CD8-positive, alpha-beta memory T cell (primary cell): ENCODE measurements at regions not wholly inside any gene's neighbourhood (a gene's known extent, or its start where the extent isn't known, plus 50 kb on each side); places are given as distances from the start of the nearest gene placed in this dataset.

Experiments
- CTCF ChIA-PET: fragments of 350-600 bp; sonication (Branson Sonifier 250); formaldehyde crosslinking; loops from one replicate; lab custom pipeline; 2021; ENCODE audit warnings: antibody characterized with exemption; lab: Charles Lee
- POLR2A ChIA-PET: fragments of 350-600 bp; sonication (Branson Sonifier 250); formaldehyde crosslinking; loops from one replicate; lab custom pipeline; 2021; ENCODE audit warnings: antibody characterized with exemption; lab: Charles Lee
- DNase-seq, 5 donors: peaks; one replicate each; pipeline versions ENCODE4 v3.0.0 to v3.0.0-alpha.2; 2020 to 2022; ENCODE audit warnings: mixed read lengths in 1 of 5
- H3K27ac ChIP-seq: one replicate; pipeline ENCODE4 v1.7.0; 2013; ENCODE audit warnings: low read depth, mild to moderate bottlenecking, low read length, moderate library complexity
- H3K27me3 ChIP-seq: 2 replicates; pipeline ENCODE4 v1.7.0; 2013; ENCODE audit warnings: low read length, mild to moderate bottlenecking; ENCODE audit not compliant: insufficient read depth, poor library complexity, severe bottlenecking
- H3K36me3 ChIP-seq: 2 replicates; pipeline ENCODE4 v1.7.0; 2013; ENCODE audit warnings: mild to moderate bottlenecking, low read length, moderate library complexity; ENCODE audit not compliant: insufficient read depth
- H3K4me1 ChIP-seq: 2 replicates; pipeline ENCODE4 v1.7.0; 2013; ENCODE audit warnings: mild to moderate bottlenecking, low read length, moderate library complexity; ENCODE audit not compliant: insufficient read depth
- H3K4me3 ChIP-seq: 2 replicates; pipeline ENCODE4 v1.7.0; 2013; ENCODE audit warnings: mild to moderate bottlenecking, low read length
- H3K9me3 ChIP-seq: 2 replicates; pipeline ENCODE4 v1.7.0; 2013; ENCODE audit warnings: mild to moderate bottlenecking, low read length
- H3K27ac Mint-ChIP-seq, 8 donors: one replicate each; pipeline ENCODE4 v1.8.0; 2020 to 2021; ENCODE audit warnings: mixed read lengths in 8 of 8, mild to moderate bottlenecking in 6 of 8, inconsistent platforms in 3 of 8, moderate library complexity in 3 of 8
- H3K27me3 Mint-ChIP-seq, 2 donors: one replicate each; pipeline ENCODE4 v1.8.0; 2020 to 2021; ENCODE audit warnings: mixed read lengths in 2 of 2, mild to moderate bottlenecking in 1 of 2, moderate library complexity in 1 of 2
- H3K36me3 Mint-ChIP-seq, 3 donors: one replicate each; pipeline ENCODE4 v1.8.0; 2020 to 2021; ENCODE audit warnings: mixed read lengths in 3 of 3, inconsistent platforms in 1 of 3, mild to moderate bottlenecking in 1 of 3
- H3K4me1 Mint-ChIP-seq, 3 donors: one replicate each; pipeline ENCODE4 v1.8.0; 2020 to 2021; ENCODE audit warnings: mixed read lengths in 3 of 3, inconsistent platforms in 1 of 3, mild to moderate bottlenecking in 1 of 3
- H3K4me3 Mint-ChIP-seq, 7 donors: one replicate each; pipeline ENCODE4 v1.8.0; 2020 to 2021; ENCODE audit warnings: mixed read lengths in 7 of 7, mild to moderate bottlenecking in 6 of 7, moderate library complexity in 4 of 7, inconsistent platforms in 2 of 7
- H3K9me3 Mint-ChIP-seq, 5 donors: one replicate each; pipeline ENCODE4 v1.8.0; 2020 to 2022; ENCODE audit warnings: mixed read lengths in 5 of 5, mild to moderate bottlenecking in 3 of 5, moderate library complexity in 2 of 5, inconsistent platforms in 1 of 5

DNA sequence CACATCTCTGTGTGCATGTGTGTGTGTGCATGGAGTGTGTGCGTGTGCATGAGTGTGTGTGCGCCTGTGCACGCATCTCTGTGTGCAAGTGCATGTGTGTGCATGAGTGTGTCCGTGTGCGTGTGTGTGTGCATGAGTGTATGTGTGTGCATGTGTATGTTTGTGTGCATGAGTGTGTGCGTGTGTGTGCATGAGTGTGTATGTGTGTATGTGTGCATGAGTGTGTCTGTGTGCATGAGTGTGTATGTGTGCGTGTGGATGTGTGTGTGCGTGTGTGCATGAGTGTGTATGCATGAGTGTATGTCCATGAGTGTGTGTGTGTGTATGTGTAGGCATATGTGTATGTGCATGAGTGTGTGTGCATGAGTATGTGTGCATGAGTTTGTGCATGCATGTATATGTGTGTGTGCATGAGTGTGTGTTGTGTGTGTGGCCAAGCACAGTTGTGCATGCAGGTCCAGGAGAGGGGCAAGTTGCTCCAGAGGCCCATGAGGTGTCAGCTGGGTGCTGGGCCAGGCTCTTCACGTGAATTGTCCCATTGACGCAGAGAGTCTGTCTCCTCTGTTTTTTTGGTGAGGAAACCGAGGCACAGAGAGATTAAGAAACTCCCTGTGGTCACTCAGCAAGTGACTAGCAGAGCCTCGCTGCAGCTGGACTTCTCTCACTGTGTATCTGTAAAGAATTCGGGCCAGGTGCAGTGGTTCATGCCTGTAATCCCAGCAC, 75.5 kb downstream of the ASB1 start:
- no peak overlapping the region for H3K4me3 Mint-ChIP-seq
- no peak overlapping the region for H3K4me3 ChIP-seq
- ChIA-PET POLR2A (no interaction called here), CTCF (no interaction called here)
- no peaks in the 10 kb centered on the region for H3K27me3 ChIP-seq
- H3K27ac ChIP-seq: no peak overlapping the region
- no peaks in the 10 kb centered on the region for H3K4me1 ChIP-seq
- peak overlapping the region in 1 of 8 donors; percentile 55 for H3K27ac Mint-ChIP-seq
- no peaks in the 10 kb centered on the region for H3K36me3 Mint-ChIP-seq
- no peak for DNase-seq
- peaks cover 0 to 3% of the 10 kb centered on the region in 2 donors for H3K27me3 Mint-ChIP-seq
- H3K4me1 Mint-ChIP-seq: peaks cover 0 to 14% (median 0%) of the 10 kb centered on the region in 3 donors
- H3K9me3 Mint-ChIP-seq: no peaks in the 10 kb centered on the region
- no peaks in the 10 kb centered on the region for H3K9me3 ChIP-seq
- no peaks in the 10 kb centered on the region for H3K36me3 ChIP-seq

DNA sequence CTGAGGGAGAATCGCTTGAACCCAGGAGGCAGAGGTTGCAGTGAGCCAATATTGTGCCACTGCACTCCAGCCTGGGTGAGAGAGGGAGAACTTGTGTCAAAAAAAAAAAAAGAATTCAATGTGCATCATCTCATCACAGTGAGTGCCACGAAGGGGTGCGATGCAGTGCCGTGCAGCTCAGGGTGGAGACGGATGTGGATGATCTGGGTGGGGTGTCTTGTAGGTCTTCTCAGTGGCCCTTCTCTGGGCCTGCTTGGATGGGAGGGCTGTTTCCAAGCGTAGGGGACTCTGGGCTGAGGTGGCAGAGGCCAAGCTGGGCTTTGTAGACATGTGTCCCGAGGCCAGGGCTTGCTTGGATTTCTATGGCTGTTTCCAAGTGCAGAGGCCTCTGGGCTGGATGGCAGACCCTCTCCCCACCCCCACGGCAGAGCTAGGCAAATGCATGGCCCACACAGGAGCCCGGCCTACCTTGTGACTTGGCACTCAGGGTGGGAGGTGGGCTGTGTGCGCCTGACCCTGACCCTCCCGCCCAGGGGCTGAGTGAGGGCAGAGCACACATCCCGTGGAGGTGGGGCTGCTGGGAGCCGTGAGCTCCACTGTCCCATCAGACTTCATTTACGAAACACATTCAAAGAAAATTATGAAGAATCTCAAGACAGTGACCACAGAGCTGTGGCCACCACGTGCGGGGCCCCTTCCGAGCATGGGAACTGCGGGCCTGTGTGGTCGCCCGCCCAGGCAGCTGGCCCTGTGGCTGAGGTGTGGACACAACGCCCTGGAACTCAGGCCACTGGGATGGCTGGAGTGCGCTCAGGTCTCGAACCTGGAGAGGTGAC, 76.4 kb downstream of the ASB1 start:
- Mint-ChIP-seq H3K27me3 (peaks cover 3% of the 10 kb centered on the region in 2 donors), H3K4me3 (no peak overlapping the region), H3K9me3 (peaks cover 0 to 2% (median 0%) of the 10 kb centered on the region in 5 donors), H3K36me3 (no peaks in the 10 kb centered on the region), H3K4me1 (peaks cover 0 to 19% (median 0%) of the 10 kb centered on the region in 3 donors), H3K27ac (peak overlapping the region in 2 of 8 donors; percentile 36 to 55)
- Histone ChIP-seq H3K36me3 (no peaks in the 10 kb centered on the region), H3K4me1 (no peaks in the 10 kb centered on the region), H3K4me3 (no peak overlapping the region), H3K9me3 (no peaks in the 10 kb centered on the region), H3K27me3 (no peaks in the 10 kb centered on the region), H3K27ac (no peak overlapping the region)
- POLR2A ChIA-PET: no interaction called here
- CTCF ChIA-PET: interaction anchor here (2.1 kb wide), 1 partner anchor 10 kb away, joined by 5 read pairs; no protein-coding TSS in a partner anchor
- DNase-seq: no peak

DNA sequence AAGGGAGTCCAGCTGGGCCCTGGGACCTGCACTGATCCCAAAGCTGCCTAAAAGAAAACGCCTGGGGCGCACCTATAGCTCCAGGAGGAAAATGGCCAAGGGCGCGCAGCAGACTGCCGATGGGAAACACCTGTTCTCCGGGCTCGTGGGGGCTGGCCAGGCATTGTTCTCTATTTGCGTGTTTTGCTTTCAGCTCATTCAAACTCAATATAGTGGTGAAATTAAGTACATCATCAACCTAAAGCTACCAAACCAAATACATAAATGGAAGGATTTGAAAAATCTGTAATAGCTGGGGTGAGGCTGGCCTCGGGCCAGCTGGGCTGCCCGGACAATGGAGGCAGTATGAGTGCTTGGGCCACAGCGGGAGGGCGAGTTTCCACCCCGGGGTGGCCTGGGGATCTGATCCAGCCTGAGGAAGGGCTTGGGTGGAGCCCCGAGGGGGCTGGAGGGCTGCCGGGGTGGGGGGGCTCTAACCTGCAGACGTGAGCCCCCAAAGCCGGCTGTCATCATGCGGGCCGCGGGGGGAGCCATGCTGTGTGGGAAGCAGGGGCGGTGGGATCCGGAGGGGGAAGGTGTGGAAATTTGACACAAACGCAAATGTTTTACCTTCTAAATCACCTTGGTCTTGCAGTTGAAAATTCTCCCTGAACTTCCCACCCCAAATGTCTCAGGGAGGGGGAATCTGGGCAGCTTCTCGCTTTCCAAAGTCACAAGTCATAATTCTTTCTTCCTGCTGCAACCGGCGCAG, 77.6 kb downstream of the ASB1 start:
- H3K36me3 ChIP-seq: no peaks in the 10 kb centered on the region
- H3K4me1 ChIP-seq: no peaks in the 10 kb centered on the region
- no peak overlapping the region for H3K27ac ChIP-seq
- H3K9me3 ChIP-seq: no peaks in the 10 kb centered on the region
- DNase-seq: no peak
- peaks cover 0 to 19% (median 0%) of the 10 kb centered on the region in 3 donors for H3K4me1 Mint-ChIP-seq
- CTCF ChIA-PET: interaction anchor here (2.1 kb wide), 1 partner anchor 9 kb away, joined by 5 read pairs; no protein-coding TSS in a partner anchor
- no peaks in the 10 kb centered on the region for H3K36me3 Mint-ChIP-seq
- H3K4me3 ChIP-seq: no peak overlapping the region
- H3K4me3 Mint-ChIP-seq: no peak overlapping the region
- no peak overlapping the region for H3K27ac Mint-ChIP-seq
- peaks cover 6 to 8% of the 10 kb centered on the region in 2 donors for H3K27me3 Mint-ChIP-seq
- POLR2A ChIA-PET: no interaction called here
- H3K9me3 Mint-ChIP-seq: peaks cover 0 to 2% (median 0%) of the 10 kb centered on the region in 5 donors
- H3K27me3 ChIP-seq: no peaks in the 10 kb centered on the region

DNA sequence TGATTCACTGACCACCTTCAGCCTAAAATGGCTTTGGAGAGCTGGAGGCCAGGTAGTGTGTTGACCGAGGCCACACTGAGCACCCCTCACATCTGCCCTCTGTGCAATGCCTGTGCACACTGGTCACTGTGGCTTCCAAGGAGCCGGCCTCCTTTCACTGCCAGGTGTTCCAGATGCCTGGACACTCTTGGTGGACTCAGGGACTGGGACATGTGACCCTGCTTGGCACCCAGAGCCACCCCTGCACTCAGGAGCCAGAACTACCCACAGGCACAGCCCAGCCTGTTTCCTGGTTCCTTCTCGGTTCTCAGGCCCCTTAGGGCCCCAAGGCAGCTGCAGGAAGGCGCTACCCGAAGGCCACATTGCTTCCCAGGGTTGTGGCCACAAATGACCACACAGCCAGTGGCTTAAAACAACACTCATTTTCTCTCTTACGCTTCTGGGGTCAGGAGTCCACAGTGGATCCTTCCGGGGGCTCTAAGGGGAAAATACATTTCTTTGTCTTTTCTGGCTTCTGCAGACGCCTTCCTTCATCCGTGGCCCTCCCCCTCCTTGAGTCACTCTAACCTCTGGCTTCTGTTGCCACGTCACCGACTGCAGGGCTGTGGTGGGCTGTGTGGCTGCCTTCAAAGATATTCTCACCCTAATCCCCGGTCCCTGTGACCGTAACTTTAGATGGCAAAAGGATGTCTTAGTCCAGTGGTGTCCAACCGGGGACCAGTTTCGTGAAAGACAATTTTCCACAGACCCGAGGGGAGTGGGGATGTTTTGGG, 78.6 kb downstream of the ASB1 start:
- CTCF ChIA-PET: no interaction called here
- H3K4me3 Mint-ChIP-seq: peak overlapping the region in 2 of 7 donors; percentile 42 to 43
- H3K4me1 Mint-ChIP-seq: peaks cover 0 to 19% (median 0%) of the 10 kb centered on the region in 3 donors
- POLR2A ChIA-PET: no interaction called here
- H3K36me3 ChIP-seq: no peaks in the 10 kb centered on the region
- H3K27ac Mint-ChIP-seq: peak overlapping the region in 2 of 8 donors; percentile 3 to 46
- peaks cover 6 to 8% of the 10 kb centered on the region in 2 donors for H3K27me3 Mint-ChIP-seq
- no peaks in the 10 kb centered on the region for H3K27me3 ChIP-seq
- H3K9me3 ChIP-seq: no peaks in the 10 kb centered on the region
- DNase-seq: peak in 1 of 5 donors; percentile 69
- H3K4me1 ChIP-seq: no peaks in the 10 kb centered on the region
- no peaks in the 10 kb centered on the region for H3K36me3 Mint-ChIP-seq
- no peak overlapping the region for H3K27ac ChIP-seq
- peaks cover 0 to 2% (median 0%) of the 10 kb centered on the region in 5 donors for H3K9me3 Mint-ChIP-seq
- no peak overlapping the region for H3K4me3 ChIP-seq

DNA sequence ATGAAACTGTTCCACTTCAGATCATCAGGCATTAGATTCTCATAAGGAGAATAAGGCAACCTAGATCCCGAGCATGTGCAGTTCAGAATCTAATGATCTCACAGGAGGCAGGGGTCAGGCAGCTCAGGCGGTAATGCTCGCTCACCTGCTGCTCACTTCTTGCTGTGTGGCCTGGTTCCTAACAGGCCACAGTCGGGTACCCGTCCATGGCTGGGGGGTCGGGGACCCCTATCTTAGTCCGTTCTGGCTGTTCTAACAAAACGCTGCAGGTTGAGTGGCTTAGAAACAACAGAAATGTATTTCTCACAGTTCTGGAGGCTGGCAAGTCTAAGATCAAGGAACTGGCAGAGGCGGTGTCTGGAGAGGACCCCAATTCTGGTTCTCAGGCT, 79.2 kb downstream of the ASB1 start:
- Histone ChIP-seq H3K36me3 (no peaks in the 10 kb centered on the region), H3K9me3 (no peaks in the 10 kb centered on the region), H3K4me1 (no peaks in the 10 kb centered on the region), H3K27me3 (no peaks in the 10 kb centered on the region), H3K27ac (no peak overlapping the region), H3K4me3 (no peak overlapping the region)
- peak overlapping the region in 2 of 8 donors; percentile 3 to 46 for H3K27ac Mint-ChIP-seq
- no peaks in the 10 kb centered on the region for H3K36me3 Mint-ChIP-seq
- ChIA-PET CTCF (no interaction called here), POLR2A (no interaction called here)
- no peak for DNase-seq
- peaks cover 8 to 9% of the 10 kb centered on the region in 2 donors for H3K27me3 Mint-ChIP-seq
- H3K4me3 Mint-ChIP-seq: peak overlapping the region in 2 of 7 donors; percentile 42 to 43
- H3K4me1 Mint-ChIP-seq: peaks cover 0 to 19% (median 0%) of the 10 kb centered on the region in 3 donors
- peaks cover 0 to 2% (median 0%) of the 10 kb centered on the region in 5 donors for H3K9me3 Mint-ChIP-seq

DNA sequence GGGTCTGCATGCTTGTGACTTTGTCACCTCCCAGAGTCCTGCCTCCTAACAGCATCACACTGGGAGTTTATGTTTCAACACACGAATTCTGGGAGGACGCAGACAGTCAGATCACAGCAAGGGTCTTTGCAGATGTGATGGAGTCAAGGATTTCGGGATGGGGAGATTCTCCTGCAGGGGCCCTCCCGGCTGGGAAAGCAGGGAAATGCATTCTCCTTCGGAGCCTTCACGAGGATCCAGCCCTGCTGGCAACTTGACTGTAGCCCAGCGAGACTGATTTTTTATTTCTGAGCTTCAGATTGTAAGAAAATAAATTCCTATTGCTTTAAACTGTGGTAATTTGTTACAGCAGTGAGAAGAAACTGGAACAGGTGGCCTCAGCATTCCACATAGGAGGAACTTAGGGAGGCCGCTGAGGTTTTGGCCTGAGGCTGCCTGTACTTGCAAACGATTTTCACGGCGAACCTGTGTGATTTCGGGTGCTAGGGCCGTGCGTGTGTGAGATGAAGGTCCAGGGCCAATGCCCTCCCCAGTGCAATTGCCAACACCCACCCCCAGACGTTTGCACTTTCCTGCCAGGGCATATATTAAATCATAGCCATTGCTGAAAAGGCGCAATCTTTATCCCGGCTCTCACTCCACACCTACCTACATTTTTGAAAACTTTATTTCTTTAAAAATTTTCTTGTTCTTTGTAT, 79.8 kb downstream of the ASB1 start:
- no peak overlapping the region for H3K4me3 Mint-ChIP-seq
- POLR2A ChIA-PET: no interaction called here
- Histone ChIP-seq H3K4me3 (no peak overlapping the region), H3K27me3 (no peaks in the 10 kb centered on the region), H3K27ac (no peak overlapping the region), H3K4me1 (no peaks in the 10 kb centered on the region), H3K36me3 (no peaks in the 10 kb centered on the region), H3K9me3 (no peaks in the 10 kb centered on the region)
- H3K27ac Mint-ChIP-seq: no peak overlapping the region
- peaks cover 8 to 9% of the 10 kb centered on the region in 2 donors for H3K27me3 Mint-ChIP-seq
- CTCF ChIA-PET: no interaction called here
- no peak for DNase-seq
- peaks cover 0 to 2% (median 0%) of the 10 kb centered on the region in 5 donors for H3K9me3 Mint-ChIP-seq
- peaks cover 0 to 19% (median 0%) of the 10 kb centered on the region in 3 donors for H3K4me1 Mint-ChIP-seq
- no peaks in the 10 kb centered on the region for H3K36me3 Mint-ChIP-seq

DNA sequence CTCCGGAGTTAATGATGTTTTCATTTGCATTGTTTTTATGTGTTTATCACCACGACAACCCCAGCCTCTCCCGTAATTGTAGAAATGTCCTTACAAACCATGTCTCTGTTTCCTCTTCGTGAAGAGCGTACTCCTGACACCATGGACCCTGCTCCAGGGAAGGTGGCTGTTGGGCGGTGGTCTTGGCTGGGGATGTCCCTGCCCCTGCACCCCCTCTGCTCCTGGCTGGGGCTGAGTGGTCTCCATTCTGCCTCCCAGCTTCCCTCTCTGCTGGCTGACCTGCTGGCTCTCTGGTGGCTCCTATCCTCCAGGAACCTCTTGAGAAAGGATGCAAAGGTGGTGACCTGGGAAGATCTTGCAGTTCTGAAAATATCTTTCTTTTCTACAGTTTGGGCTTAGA, 81.1 kb downstream of the ASB1 start:
- H3K27me3 Mint-ChIP-seq: peaks cover 8 to 9% of the 10 kb centered on the region in 2 donors
- Histone ChIP-seq H3K27me3 (no peaks in the 10 kb centered on the region), H3K36me3 (no peaks in the 10 kb centered on the region), H3K4me3 (no peak overlapping the region), H3K4me1 (no peaks in the 10 kb centered on the region), H3K27ac (no peak overlapping the region), H3K9me3 (no peaks in the 10 kb centered on the region)
- peaks cover 0 to 2% (median 0%) of the 10 kb centered on the region in 5 donors for H3K9me3 Mint-ChIP-seq
- CTCF ChIA-PET: no interaction called here
- H3K27ac Mint-ChIP-seq: no peak overlapping the region
- no peaks in the 10 kb centered on the region for H3K36me3 Mint-ChIP-seq
- H3K4me1 Mint-ChIP-seq: peaks cover 0 to 19% (median 0%) of the 10 kb centered on the region in 3 donors
- no peak for DNase-seq
- POLR2A ChIA-PET: no interaction called here
- H3K4me3 Mint-ChIP-seq: no peak overlapping the region
